Liver (tissue), 8 donors: ENCODE measurements at regions not wholly inside any gene's neighbourhood (a gene's known extent, or its start where the extent isn't known, plus 50 kb on each side); places are given as distances from the start of the nearest gene placed in this dataset.

Experiments
- DNase-seq: peaks from one replicate; pipeline ENCODE4 v3.0.0-alpha.2; 2017; ENCODE audit warnings: low spot score
- H3K27ac ChIP-seq, 2 donors: one replicate each; pipeline ENCODE4 v1.7.0; 2013; ENCODE audit warnings: inconsistent platforms in 2 of 2, low read length in 2 of 2, control low read depth in 1 of 2, low read depth in 1 of 2, mild to moderate bottlenecking in 1 of 2
- H3K27me3 ChIP-seq, 4 donors: one replicate each; pipeline versions ENCODE4 v1.6.1 to v1.7.0; 2013; ENCODE audit warnings: low read length in 3 of 4, inconsistent platforms in 1 of 4, mild to moderate bottlenecking in 1 of 4, moderate library complexity in 1 of 4; ENCODE audit not compliant: control insufficient read depth in 4 of 4, insufficient read depth in 4 of 4
- H3K36me3 ChIP-seq, 4 donors: one replicate each; pipeline versions ENCODE4 v1.6.1 to v1.7.0; 2013; ENCODE audit warnings: low read length in 3 of 4, mild to moderate bottlenecking in 3 of 4, low read depth in 1 of 4, moderate library complexity in 1 of 4; ENCODE audit not compliant: control insufficient read depth in 4 of 4, insufficient read depth in 3 of 4
- H3K4me1 ChIP-seq, 4 donors: one replicate each; pipeline versions ENCODE4 v1.6.1 to v1.7.0; 2013; ENCODE audit warnings: low read length in 3 of 4, mild to moderate bottlenecking in 3 of 4, moderate library complexity in 1 of 4; ENCODE audit not compliant: control insufficient read depth in 4 of 4, insufficient read depth in 4 of 4
- H3K4me3 ChIP-seq, 3 donors: one replicate each; pipeline versions ENCODE4 v1.6.1 to v1.7.0; 2013; ENCODE audit warnings: low read length in 3 of 3, control low read depth in 1 of 3, low read depth in 1 of 3, mild to moderate bottlenecking in 1 of 3
- H3K9ac ChIP-seq, 2 donors: one replicate each; pipeline ENCODE4 v1.7.0; 2013; ENCODE audit warnings: low read length in 2 of 2, mild to moderate bottlenecking in 2 of 2, moderate library complexity in 2 of 2, control low read depth in 1 of 2, low read depth in 1 of 2
- H3K9me3 ChIP-seq, 4 donors: one replicate each; pipeline versions ENCODE4 v1.6.1 to v1.7.0; 2013; ENCODE audit warnings: low read length in 3 of 4; ENCODE audit not compliant: control insufficient read depth in 4 of 4
- CTCF ChIP-seq: fragments of 150-350 bp; IDR thresholded peaks from 2 replicates; pipeline ENCODE4 v1.5.1; 2017; ENCODE audit warnings: improper control_type of control experiment, low read depth, low read length; ENCODE audit not compliant: missing input control
- FOXA1 ChIP-seq: IDR thresholded peaks from 2 replicates; pipeline ENCODE4 v1.6.1; 2016; ENCODE audit warnings: antibody characterized with exemption
- FOXA2 ChIP-seq: IDR thresholded peaks from 2 replicates; pipeline ENCODE4 v1.6.1; 2016; ENCODE audit warnings: antibody characterized with exemption
- GABPA ChIP-seq, 2 donors: IDR thresholded peaks in 1 of 2; conservative IDR thresholded peaks in 1 of 2; 2 replicates each; pipeline ENCODE4 v1.6.1; 2016; ENCODE audit warnings: antibody characterized with exemption in 2 of 2, mild to moderate bottlenecking in 1 of 2, moderate library complexity in 1 of 2
- HNF4A ChIP-seq, 2 donors: conservative IDR thresholded peaks; 2 replicates each; pipeline ENCODE4 v1.6.1; 2016; ENCODE audit warnings: antibody characterized with exemption in 2 of 2, mild to moderate bottlenecking in 2 of 2
- HNF4G ChIP-seq: IDR thresholded peaks from 2 replicates; pipeline ENCODE4 v1.6.1; 2016; ENCODE audit warnings: antibody characterized with exemption
- JUND ChIP-seq, 2 donors: IDR thresholded peaks; 2 replicates each; pipeline ENCODE4 v1.6.1; 2016; ENCODE audit warnings: antibody characterized with exemption in 2 of 2
- MAX ChIP-seq: IDR thresholded peaks from 2 replicates; pipeline ENCODE4 v1.6.1; 2016; ENCODE audit warnings: antibody characterized with exemption
- NR2F2 ChIP-seq: IDR thresholded peaks from 2 replicates; pipeline ENCODE4 v1.6.1; 2016; ENCODE audit warnings: antibody characterized with exemption
- RAD21 ChIP-seq, 2 donors: IDR thresholded peaks; 2 replicates each; pipeline ENCODE4 v1.6.1; 2016; ENCODE audit warnings: antibody characterized with exemption in 2 of 2, mild to moderate bottlenecking in 2 of 2
- REST ChIP-seq: IDR thresholded peaks from 2 replicates; pipeline ENCODE4 v1.6.1; 2016; ENCODE audit warnings: antibody characterized with exemption, mild to moderate bottlenecking
- SP1 ChIP-seq: IDR thresholded peaks from 2 replicates; pipeline ENCODE4 v1.6.1; 2018; ENCODE audit warnings: antibody characterized with exemption, mild to moderate bottlenecking
- TAF1 ChIP-seq: conservative IDR thresholded peaks from 2 replicates; pipeline ENCODE4 v1.6.1; 2016; ENCODE audit warnings: antibody characterized with exemption, mild to moderate bottlenecking
- YY1 ChIP-seq: IDR thresholded peaks from 2 replicates; pipeline ENCODE4 v1.6.1; 2016; ENCODE audit warnings: antibody characterized with exemption, mild to moderate bottlenecking
- WGBS: extraction: QIAGEN DNeasy Blood & Tissue Kit; methylation state at CpG from one replicate; pipeline ENCODE4 v1.1.7; 2013; 5-methylcytosine and 5-hydroxymethylcytosine counted together
- TF ChIP-seq, protein P1 (sequence below): IDR thresholded peaks from 2 replicates; pipeline ENCODE4 v1.6.1; 2016; ENCODE audit warnings: antibody characterized with exemption
- donor health status: healthy.
- donor health status: healthy.
- donor health status: healthy.
- donor health status: healthy.
- donor health status: healthy.

- Histone ChIP-seq H3K4me3 (no peak overlapping the region), H3K4me1 (peaks cover 0 to 3% (median 0%) of the 10 kb centered on the region in 4 donors), H3K9ac (no peak overlapping the region), H3K36me3 (no peaks in the 10 kb centered on the region), H3K27ac (no peak overlapping the region), H3K27me3 (no peaks in the 10 kb centered on the region), H3K9me3 (no peaks in the 10 kb centered on the region)
- DNase-seq: no peak
- WGBS: 92% methylated on average over 1 of the region's 1 CpG
- no peak for TF ChIP-seq HNF4G
- no peak for TF ChIP-seq FOXA1
- TF ChIP-seq YY1: no peak
- no peak for TF ChIP-seq NR2F2
- TF ChIP-seq, protein P1, sequence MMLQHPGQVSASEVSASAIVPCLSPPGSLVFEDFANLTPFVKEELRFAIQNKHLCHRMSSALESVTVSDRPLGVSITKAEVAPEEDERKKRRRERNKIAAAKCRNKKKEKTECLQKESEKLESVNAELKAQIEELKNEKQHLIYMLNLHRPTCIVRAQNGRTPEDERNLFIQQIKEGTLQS: no peak
- no peak for TF ChIP-seq HNF4A (conservative IDR thresholded peaks at IDR 0.05)
- no peak for TF ChIP-seq SP1
- no peak for TF ChIP-seq CTCF
- TF ChIP-seq REST: no peak
- TF ChIP-seq FOXA2: no peak
- no peak for TF ChIP-seq TAF1
- no peak for TF ChIP-seq JUND (IDR thresholded peaks at IDR 0.05)
- no peak for TF ChIP-seq GABPA (IDR thresholded peaks at IDR 0.05 in 1 of 2, conservative IDR thresholded peaks at IDR 0.05 in 1 of 2)
- TF ChIP-seq RAD21 (IDR thresholded peaks at IDR 0.05): no peak
- no peak for TF ChIP-seq MAX
Observed at GRCh38 chr7:80066639-80067038, 68.0 kb upstream of the GNAI1 start.

DNA sequence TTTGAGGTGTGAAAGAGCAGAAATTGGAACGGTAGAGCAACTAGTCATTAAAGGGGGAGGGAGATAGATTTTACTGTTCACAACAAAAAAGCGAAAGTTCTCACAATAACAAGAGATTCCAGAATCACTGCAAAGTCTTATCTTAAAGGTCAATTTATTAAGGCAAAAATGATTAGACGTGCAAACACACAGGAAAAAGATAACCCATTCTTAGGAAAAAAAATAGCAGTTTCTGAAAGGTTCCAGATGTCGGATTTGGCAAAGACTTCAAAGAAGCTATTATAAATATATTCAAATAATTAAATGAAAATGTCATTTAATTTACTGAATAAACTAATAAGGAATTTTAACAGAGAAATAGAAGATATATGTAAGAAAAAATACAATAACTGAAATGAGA lies 70.8 kb upstream of the GNAI1 start:
- DNase-seq: no peak
- H3K36me3 ChIP-seq: no peaks in the 10 kb centered on the region
- H3K27me3 ChIP-seq: no peaks in the 10 kb centered on the region
- no peak overlapping the region for H3K27ac ChIP-seq
- H3K9ac ChIP-seq: no peak overlapping the region
- WGBS: 69% methylated on average over 4 of the region's 4 CpGs
- no peak for TF ChIP-seq TAF1
- no peaks in the 10 kb centered on the region for H3K4me1 ChIP-seq
- H3K4me3 ChIP-seq: no peak overlapping the region
- no peaks in the 10 kb centered on the region for H3K9me3 ChIP-seq
